ENCODE measurements at regions not wholly inside any gene's neighbourhood (a gene's known extent, or its start where the extent isn't known, plus 50 kb on each side); places are given as distances from the start of the nearest gene placed in this dataset.

GRCh38 chr6:22023937-22024336 is 272.9 kb downstream of the PRL start:
- FAIRE-seq (no peak), DNase-seq (ENCODE audit: low read depth) (no peak)
- H3K4me3 ChIP-seq (ENCODE audit: low read depth, low read length): no peak overlapping the region
- H3K27me3 ChIP-seq (ENCODE audit: control insufficient read depth, insufficient read depth, low read length): no peaks in the 10 kb centered on the region
- no peak for TF ChIP-seq CTCF (IDR thresholded peaks at IDR 0.05; ENCODE audit: insufficient read depth, low read length, severe bottlenecking)
- no peaks in the 10 kb centered on the region for H3K36me3 ChIP-seq (ENCODE audit: control insufficient read depth, insufficient read depth, low read length)

DNA sequence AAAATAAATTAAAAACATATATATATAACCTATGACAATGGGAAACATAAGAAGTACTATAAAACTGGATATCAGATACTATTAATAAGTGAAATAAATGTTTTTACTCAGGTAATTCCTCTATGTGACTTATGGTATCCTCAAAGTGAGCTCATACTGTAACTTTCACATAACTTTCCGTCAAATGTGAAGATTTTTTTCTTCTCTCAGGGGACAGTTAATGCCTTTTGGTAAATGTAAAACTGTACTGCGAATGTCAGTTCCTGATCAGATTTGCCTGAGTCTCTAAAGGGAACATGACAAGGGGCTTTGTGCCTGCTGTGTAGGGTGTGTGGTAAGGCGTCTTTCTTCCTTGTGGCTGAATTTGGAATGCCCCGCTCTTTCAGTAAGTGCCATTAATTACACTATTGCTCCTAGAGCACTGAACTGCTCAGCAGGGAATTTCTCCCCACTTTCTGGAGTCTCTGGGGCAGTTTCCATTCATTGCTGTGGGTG is 271.8 kb downstream of the PRL start:
- no peak for TF ChIP-seq CTCF (IDR thresholded peaks at IDR 0.05; ENCODE audit: insufficient read depth, low read length, severe bottlenecking)
- DNase-seq (ENCODE audit: low read depth) (no peak), FAIRE-seq (no peak)
- Histone ChIP-seq H3K27me3 (ENCODE audit: control insufficient read depth, insufficient read depth, low read length) (no peaks in the 10 kb centered on the region), H3K4me3 (ENCODE audit: low read depth, low read length) (no peak overlapping the region), H3K36me3 (ENCODE audit: control insufficient read depth, insufficient read depth, low read length) (no peaks in the 10 kb centered on the region)

- TF ChIP-seq CTCF (IDR thresholded peaks at IDR 0.05; ENCODE audit: insufficient read depth, low read length, severe bottlenecking): no peak
- DNase-seq (ENCODE audit: low read depth): peak; percentile 62
- no peaks in the 10 kb centered on the region for H3K27me3 ChIP-seq (ENCODE audit: control insufficient read depth, insufficient read depth, low read length)
- no peak overlapping the region for H3K4me3 ChIP-seq (ENCODE audit: low read depth, low read length)
- no peaks in the 10 kb centered on the region for H3K36me3 ChIP-seq (ENCODE audit: control insufficient read depth, insufficient read depth, low read length)
- no peak for FAIRE-seq
These were observed 271.2 kb downstream of the PRL start for GRCh38 chr6:22025468-22026163.

DNA sequence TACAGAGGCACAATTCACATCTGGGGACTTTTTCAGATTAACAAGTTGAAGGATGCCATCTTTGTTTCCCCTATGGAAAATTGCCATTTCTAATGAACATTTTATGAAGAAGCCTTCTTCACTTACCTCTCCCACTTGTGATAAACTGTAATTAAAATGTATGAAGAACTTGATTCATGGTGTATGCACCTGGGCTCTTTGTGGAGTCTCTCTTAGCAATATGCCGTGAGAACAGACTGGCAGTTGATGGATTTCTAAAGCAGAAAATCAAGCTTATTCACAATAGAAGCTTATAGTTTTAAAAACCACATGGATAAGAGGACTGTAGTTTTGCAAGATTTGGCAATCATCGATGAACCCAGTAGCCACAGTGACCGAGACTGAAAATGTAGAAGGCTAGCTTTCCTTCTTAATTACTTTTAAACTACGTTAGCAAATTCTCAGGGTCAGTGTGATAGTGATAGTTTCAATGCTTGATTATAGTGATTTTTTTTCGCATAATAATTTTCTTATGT is 270.6 kb downstream of the PRL start:
- Histone ChIP-seq H3K36me3 (ENCODE audit: control insufficient read depth, insufficient read depth, low read length) (no peaks in the 10 kb centered on the region), H3K27me3 (ENCODE audit: control insufficient read depth, insufficient read depth, low read length) (no peaks in the 10 kb centered on the region), H3K4me3 (ENCODE audit: low read depth, low read length) (no peak overlapping the region)
- TF ChIP-seq CTCF (IDR thresholded peaks at IDR 0.05; ENCODE audit: insufficient read depth, low read length, severe bottlenecking): no peak
- FAIRE-seq (no peak), DNase-seq (ENCODE audit: low read depth) (no peak)

GRCh38 chr6:22027040-22027725 is 269.7 kb downstream of the PRL start:
- no peak for DNase-seq (ENCODE audit: low read depth)
- Histone ChIP-seq H3K4me3 (ENCODE audit: low read depth, low read length) (no peak overlapping the region), H3K36me3 (ENCODE audit: control insufficient read depth, insufficient read depth, low read length) (no peaks in the 10 kb centered on the region), H3K27me3 (ENCODE audit: control insufficient read depth, insufficient read depth, low read length) (no peaks in the 10 kb centered on the region)
- FAIRE-seq: no peak
- TF ChIP-seq CTCF (IDR thresholded peaks at IDR 0.05; ENCODE audit: insufficient read depth, low read length, severe bottlenecking): no peak

Measured in bronchial epithelial cell (primary cell).